ENCODE measurements at regions not wholly inside any gene's neighbourhood (a gene's known extent, or its start where the extent isn't known, plus 50 kb on each side); places are given as distances from the start of the nearest gene placed in this dataset.

DNA sequence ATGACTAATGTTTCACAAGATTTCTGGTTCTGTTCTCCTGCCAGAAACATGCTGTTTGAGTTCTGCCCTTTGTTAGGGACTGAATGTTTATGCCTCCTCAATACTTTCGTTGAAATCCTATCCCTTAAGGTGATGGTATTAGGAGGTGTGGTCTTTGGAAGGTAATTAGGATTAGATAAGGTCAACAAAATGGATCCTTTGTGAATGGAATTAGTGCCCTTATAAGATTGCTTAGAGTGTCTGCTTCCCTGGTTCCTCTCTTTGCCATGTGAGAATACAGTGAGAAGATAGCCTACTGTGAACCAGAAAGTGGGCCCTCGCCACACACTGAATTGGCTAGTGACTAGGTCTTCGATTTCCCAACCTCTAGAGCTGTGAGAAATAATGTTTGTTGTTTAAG, 621.4 kb upstream of the ALCAM start:
- Histone ChIP-seq H3K27me3 (ENCODE audit: control insufficient read depth, insufficient read depth, low read length) (no peaks in the 10 kb centered on the region), H3K9me3 (ENCODE audit: control insufficient read depth in 2 of 3, insufficient read depth in 1 of 3, low read length in 3 of 3) (no peaks in the 10 kb centered on the region), H3K4me3 (ENCODE audit: low read length in 3 of 3) (no peak overlapping the region), H3K36me3 (ENCODE audit: control insufficient read depth in 2 of 3, insufficient read depth in 3 of 3, low read length in 3 of 3) (no peaks in the 10 kb centered on the region), H3K9ac (ENCODE audit: low read length in 3 of 3) (no peak overlapping the region), H3K4me1 (ENCODE audit: control insufficient read depth in 2 of 3, insufficient read depth in 2 of 3, low read depth in 1 of 3, low read length in 3 of 3) (no peaks in the 10 kb centered on the region), H3K27ac (ENCODE audit: low read depth in 2 of 2, low read length in 2 of 2) (no peak overlapping the region)
- FAIRE-seq (no peak), DNase-seq (no peak)
- TF ChIP-seq, protein P1, sequence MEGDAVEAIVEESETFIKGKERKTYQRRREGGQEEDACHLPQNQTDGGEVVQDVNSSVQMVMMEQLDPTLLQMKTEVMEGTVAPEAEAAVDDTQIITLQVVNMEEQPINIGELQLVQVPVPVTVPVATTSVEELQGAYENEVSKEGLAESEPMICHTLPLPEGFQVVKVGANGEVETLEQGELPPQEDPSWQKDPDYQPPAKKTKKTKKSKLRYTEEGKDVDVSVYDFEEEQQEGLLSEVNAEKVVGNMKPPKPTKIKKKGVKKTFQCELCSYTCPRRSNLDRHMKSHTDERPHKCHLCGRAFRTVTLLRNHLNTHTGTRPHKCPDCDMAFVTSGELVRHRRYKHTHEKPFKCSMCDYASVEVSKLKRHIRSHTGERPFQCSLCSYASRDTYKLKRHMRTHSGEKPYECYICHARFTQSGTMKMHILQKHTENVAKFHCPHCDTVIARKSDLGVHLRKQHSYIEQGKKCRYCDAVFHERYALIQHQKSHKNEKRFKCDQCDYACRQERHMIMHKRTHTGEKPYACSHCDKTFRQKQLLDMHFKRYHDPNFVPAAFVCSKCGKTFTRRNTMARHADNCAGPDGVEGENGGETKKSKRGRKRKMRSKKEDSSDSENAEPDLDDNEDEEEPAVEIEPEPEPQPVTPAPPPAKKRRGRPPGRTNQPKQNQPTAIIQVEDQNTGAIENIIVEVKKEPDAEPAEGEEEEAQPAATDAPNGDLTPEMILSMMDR (IDR thresholded peaks at IDR 0.05; ENCODE audit: borderline replicate concordance, extremely low read depth, insufficient read depth) = no peak
- intact Hi-C loops (cut with DNase I) = no loop called here

DNA sequence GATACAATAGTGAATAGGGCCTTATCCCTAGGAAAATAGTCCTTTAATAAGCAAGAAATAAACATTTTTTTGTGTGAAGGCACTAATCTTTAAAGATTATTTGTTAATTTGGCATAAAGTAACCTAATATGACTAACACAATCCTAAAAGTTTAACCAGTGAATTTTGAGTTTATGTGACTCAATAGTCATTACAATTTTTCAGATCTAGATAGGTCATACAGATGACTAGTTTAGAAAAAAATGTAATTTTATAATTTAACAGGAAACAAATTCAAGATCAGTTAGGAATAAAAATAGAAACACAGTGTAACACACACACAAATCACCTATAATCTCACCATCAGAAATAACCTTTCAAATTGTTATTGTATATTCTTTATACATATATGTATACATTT, 620.7 kb upstream of the ALCAM start:
- no peak overlapping the region for H3K9ac ChIP-seq (ENCODE audit: low read length in 3 of 3)
- H3K4me3 ChIP-seq (ENCODE audit: low read length in 3 of 3) = no peak overlapping the region
- no peak for DNase-seq
- intact Hi-C loops (cut with DNase I) = no loop called here
- H3K36me3 ChIP-seq (ENCODE audit: control insufficient read depth in 2 of 3, insufficient read depth in 3 of 3, low read length in 3 of 3) = no peaks in the 10 kb centered on the region
- H3K27me3 ChIP-seq (ENCODE audit: control insufficient read depth, insufficient read depth, low read length) = no peaks in the 10 kb centered on the region
- peak; percentile 72 for FAIRE-seq
- H3K27ac ChIP-seq (ENCODE audit: low read depth in 2 of 2, low read length in 2 of 2) = no peak overlapping the region
- H3K4me1 ChIP-seq (ENCODE audit: control insufficient read depth in 2 of 3, insufficient read depth in 2 of 3, low read depth in 1 of 3, low read length in 3 of 3) = no peaks in the 10 kb centered on the region
- TF ChIP-seq, protein P1 (IDR thresholded peaks at IDR 0.05; ENCODE audit: borderline replicate concordance, extremely low read depth, insufficient read depth) = no peak
- no peaks in the 10 kb centered on the region for H3K9me3 ChIP-seq (ENCODE audit: control insufficient read depth in 2 of 3, insufficient read depth in 1 of 3, low read length in 3 of 3)

DNA sequence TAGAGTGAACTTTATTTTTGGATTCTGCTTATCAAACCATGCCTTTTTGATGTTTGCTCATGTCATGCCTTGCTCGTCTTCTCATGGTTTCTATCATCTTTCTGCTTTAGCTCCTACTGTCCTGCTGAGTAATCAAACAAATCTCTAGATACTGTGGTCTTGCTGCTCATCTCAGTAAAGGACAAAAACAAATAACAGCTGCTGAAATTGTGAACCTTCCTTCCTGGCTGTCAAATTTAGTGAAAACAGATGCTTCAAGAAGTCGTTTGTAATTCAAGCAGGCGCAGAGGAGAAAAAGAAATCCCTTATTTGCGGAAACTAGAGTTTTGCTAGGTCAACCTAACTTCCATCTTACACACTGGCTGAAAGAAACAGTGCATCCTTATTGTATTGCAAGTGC, 616.1 kb upstream of the ALCAM start:
- Histone ChIP-seq H3K4me1 (ENCODE audit: control insufficient read depth in 2 of 3, insufficient read depth in 2 of 3, low read depth in 1 of 3, low read length in 3 of 3) (no peaks in the 10 kb centered on the region), H3K27me3 (ENCODE audit: control insufficient read depth, insufficient read depth, low read length) (no peaks in the 10 kb centered on the region), H3K9me3 (ENCODE audit: control insufficient read depth in 2 of 3, insufficient read depth in 1 of 3, low read length in 3 of 3) (no peaks in the 10 kb centered on the region), H3K27ac (ENCODE audit: low read depth in 2 of 2, low read length in 2 of 2) (no peak overlapping the region), H3K9ac (ENCODE audit: low read length in 3 of 3) (no peak overlapping the region), H3K36me3 (ENCODE audit: control insufficient read depth in 2 of 3, insufficient read depth in 3 of 3, low read length in 3 of 3) (no peaks in the 10 kb centered on the region), H3K4me3 (ENCODE audit: low read length in 3 of 3) (no peak overlapping the region)
- intact Hi-C loops (cut with DNase I) = no loop called here
- DNase-seq = peak in 2 of 5 donors; percentile 44 to 68
- TF ChIP-seq, protein P1 (IDR thresholded peaks at IDR 0.05; ENCODE audit: borderline replicate concordance, extremely low read depth, insufficient read depth) = no peak
- FAIRE-seq = no peak

DNA sequence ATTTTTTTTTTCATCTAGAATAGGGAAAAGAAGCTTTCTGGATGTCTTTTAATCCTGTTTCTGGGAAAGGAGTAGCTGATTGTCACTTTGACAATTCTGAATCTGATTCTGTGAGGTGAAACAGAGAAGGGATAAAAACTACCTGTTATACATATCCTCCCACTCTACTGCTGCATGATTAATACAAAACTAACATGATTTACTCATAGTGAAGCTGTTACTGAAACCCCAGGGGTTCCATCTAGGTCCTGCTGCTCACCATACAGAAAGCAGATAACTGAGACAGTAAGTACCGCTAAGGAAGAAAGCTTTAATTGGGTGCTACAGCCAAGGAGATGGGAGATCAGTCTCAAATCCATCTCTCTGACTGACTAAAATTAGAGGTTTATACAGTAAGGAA, 610.9 kb upstream of the ALCAM start:
- no peak overlapping the region for H3K4me3 ChIP-seq (ENCODE audit: low read length in 3 of 3)
- no peaks in the 10 kb centered on the region for H3K4me1 ChIP-seq (ENCODE audit: control insufficient read depth in 2 of 3, insufficient read depth in 2 of 3, low read depth in 1 of 3, low read length in 3 of 3)
- DNase-seq = no peak
- no peak for FAIRE-seq
- no peaks in the 10 kb centered on the region for H3K9me3 ChIP-seq (ENCODE audit: control insufficient read depth in 2 of 3, insufficient read depth in 1 of 3, low read length in 3 of 3)
- intact Hi-C loops (cut with DNase I) = no loop called here
- TF ChIP-seq, protein P1 (IDR thresholded peaks at IDR 0.05; ENCODE audit: borderline replicate concordance, extremely low read depth, insufficient read depth) = no peak
- H3K27me3 ChIP-seq (ENCODE audit: control insufficient read depth, insufficient read depth, low read length) = no peaks in the 10 kb centered on the region
- no peaks in the 10 kb centered on the region for H3K36me3 ChIP-seq (ENCODE audit: control insufficient read depth in 2 of 3, insufficient read depth in 3 of 3, low read length in 3 of 3)
- no peak overlapping the region for H3K9ac ChIP-seq (ENCODE audit: low read length in 3 of 3)
- H3K27ac ChIP-seq (ENCODE audit: low read depth in 2 of 2, low read length in 2 of 2) = no peak overlapping the region
